ENCODE measurements at regions not wholly inside any gene's neighbourhood (a gene's known extent, or its start where the extent isn't known, plus 50 kb on each side); places are given as distances from the start of the nearest gene placed in this dataset.
A peak's percentile ranks its signal among the peaks of the same experiment; 100 is the strongest.
"Not testable (repeated sequence)": the region's sequence is repeated elsewhere in the genome, so short reads cannot be mapped to it uniquely, and the experiment has no call there.

DNA sequence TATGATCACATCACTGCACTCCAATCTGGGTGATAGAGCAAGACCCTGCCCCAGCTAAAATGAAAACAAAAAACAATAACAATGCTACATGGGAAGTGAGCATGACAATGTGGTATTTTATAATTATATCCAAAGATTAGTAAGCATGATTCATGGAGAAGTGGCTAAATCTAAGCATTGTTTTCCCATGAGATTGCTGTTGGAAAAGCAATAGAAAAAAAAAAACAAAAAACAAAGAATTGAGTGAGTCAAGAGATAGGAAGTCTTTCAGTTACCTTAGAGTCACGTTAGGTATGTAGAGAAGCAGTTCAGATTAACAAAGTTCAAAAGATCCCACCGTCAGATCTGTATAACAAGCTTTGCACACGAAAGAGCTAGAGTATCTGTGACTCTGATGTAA is 210.3 kb upstream of the CNTN6 start:
- Mint-ChIP-seq H3K4me3 (no peak overlapping the region), H3K9me3 (no peaks in the 10 kb centered on the region), H3K36me3 (no peaks in the 10 kb centered on the region), H3K27ac (no peak overlapping the region), H3K4me1 (ENCODE audit: unreplicated experiment) (no peaks in the 10 kb centered on the region), H3K27me3 (peaks cover 40% of the 10 kb centered on the region)
- TF ChIP-seq, protein P1, sequence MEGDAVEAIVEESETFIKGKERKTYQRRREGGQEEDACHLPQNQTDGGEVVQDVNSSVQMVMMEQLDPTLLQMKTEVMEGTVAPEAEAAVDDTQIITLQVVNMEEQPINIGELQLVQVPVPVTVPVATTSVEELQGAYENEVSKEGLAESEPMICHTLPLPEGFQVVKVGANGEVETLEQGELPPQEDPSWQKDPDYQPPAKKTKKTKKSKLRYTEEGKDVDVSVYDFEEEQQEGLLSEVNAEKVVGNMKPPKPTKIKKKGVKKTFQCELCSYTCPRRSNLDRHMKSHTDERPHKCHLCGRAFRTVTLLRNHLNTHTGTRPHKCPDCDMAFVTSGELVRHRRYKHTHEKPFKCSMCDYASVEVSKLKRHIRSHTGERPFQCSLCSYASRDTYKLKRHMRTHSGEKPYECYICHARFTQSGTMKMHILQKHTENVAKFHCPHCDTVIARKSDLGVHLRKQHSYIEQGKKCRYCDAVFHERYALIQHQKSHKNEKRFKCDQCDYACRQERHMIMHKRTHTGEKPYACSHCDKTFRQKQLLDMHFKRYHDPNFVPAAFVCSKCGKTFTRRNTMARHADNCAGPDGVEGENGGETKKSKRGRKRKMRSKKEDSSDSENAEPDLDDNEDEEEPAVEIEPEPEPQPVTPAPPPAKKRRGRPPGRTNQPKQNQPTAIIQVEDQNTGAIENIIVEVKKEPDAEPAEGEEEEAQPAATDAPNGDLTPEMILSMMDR (conservative IDR thresholded peaks at IDR 0.05): no peak
- no peak for DNase-seq (ENCODE audit: extremely low spot score, unreplicated experiment)

DNA sequence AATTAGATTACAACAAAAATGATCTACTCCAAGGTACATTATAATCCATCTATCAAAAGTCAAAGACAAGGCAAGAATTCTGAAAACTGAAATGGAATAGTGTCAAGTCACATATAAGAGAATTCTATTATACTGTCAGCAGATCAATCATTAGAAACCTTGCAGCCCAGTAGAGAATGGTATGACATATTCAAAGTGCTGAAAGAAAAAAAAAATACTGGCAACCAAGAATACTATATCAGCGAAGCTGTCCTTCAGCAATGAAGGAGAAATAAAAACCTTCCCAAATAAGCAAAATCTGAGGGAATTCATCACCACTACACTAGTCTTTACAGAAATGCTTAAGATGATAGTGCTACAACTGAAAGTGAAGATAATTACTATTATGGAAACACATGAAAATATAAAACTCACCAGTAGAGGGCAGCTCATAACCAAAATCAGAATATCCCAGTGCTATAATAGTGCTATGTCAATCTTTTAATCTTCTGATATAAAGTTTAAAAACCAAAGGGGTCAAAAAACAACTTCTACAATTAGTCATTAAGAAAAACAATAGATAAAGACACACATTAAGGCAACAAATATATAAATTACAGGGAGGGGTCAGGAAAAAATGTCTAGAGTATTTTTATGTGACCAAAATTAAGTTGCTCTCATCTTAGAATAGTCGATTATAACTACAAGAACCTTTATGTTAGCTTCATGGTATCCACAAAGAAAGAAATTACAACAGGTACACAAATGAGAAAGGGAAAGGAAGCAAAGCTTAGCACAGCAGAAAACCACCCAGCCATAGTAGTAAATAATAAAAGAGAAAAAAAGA is 190.7 kb upstream of the CNTN6 start:
- Mint-ChIP-seq H3K9me3 (peaks cover 13% of the 10 kb centered on the region), H3K27me3 (peaks cover 3% of the 10 kb centered on the region), H3K4me1 (ENCODE audit: unreplicated experiment) (no peaks in the 10 kb centered on the region), H3K4me3 (no peak overlapping the region), H3K27ac (no peak overlapping the region), H3K36me3 (peaks cover 12% of the 10 kb centered on the region)
- TF ChIP-seq, protein P1 (conservative IDR thresholded peaks at IDR 0.05): peak; percentile 79
- DNase-seq (ENCODE audit: extremely low spot score, unreplicated experiment): no peak

DNA sequence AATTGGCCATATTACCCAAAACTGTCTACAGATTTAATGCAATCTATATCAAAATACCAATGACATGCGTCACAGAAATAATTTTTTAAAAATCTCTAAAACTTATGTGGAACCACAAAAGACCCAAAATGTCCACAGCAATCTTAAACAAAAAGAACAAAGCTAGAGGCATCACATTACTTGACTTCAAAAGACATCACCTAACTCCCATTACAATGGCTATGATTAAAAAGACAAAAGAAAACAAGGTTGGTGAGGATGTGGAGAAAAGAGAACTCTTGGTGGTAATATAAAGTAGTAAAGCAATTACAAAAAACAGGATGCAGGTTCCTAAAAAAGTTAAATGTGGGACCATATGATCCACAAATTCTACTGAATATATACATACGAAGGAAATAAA is 187.6 kb upstream of the CNTN6 start:
- DNase-seq (ENCODE audit: extremely low spot score, unreplicated experiment): no peak
- Mint-ChIP-seq H3K9me3 (peaks cover 17% of the 10 kb centered on the region), H3K27ac (no peak overlapping the region), H3K27me3 (peaks cover 3% of the 10 kb centered on the region), H3K4me1 (ENCODE audit: unreplicated experiment) (no peaks in the 10 kb centered on the region), H3K36me3 (peaks cover 12% of the 10 kb centered on the region), H3K4me3 (no peak overlapping the region)
- TF ChIP-seq, protein P1 (conservative IDR thresholded peaks at IDR 0.05): no peak

DNA sequence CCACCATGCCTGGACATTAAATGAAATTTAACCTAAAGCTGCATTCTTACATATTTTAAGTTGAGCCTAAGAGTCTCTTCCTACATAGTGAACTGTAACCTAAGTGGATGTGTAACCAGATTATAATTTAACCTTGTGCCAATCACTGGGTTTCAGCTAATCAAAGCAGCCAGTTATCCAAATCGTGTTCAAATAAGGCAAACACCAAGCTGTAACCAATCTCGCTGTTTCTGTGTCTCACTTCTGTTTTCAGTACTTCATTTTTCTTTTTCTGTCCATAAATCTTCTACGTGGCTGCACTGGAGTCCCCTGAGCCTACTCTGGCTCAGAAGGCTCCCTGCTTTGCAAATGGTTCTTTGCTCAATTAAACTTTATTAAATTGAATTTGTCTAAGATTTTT is 186.1 kb upstream of the CNTN6 start:
- no peak overlapping the region for H3K27ac Mint-ChIP-seq
- H3K4me1 Mint-ChIP-seq (ENCODE audit: unreplicated experiment): no peaks in the 10 kb centered on the region
- peaks cover 16% of the 10 kb centered on the region for H3K9me3 Mint-ChIP-seq
- no peak overlapping the region for H3K4me3 Mint-ChIP-seq
- H3K36me3 Mint-ChIP-seq: peaks cover 9% of the 10 kb centered on the region
- TF ChIP-seq, protein P1 (conservative IDR thresholded peaks at IDR 0.05): no peak
- peaks cover 3% of the 10 kb centered on the region for H3K27me3 Mint-ChIP-seq
- no peak for DNase-seq (ENCODE audit: extremely low spot score, unreplicated experiment)

DNA sequence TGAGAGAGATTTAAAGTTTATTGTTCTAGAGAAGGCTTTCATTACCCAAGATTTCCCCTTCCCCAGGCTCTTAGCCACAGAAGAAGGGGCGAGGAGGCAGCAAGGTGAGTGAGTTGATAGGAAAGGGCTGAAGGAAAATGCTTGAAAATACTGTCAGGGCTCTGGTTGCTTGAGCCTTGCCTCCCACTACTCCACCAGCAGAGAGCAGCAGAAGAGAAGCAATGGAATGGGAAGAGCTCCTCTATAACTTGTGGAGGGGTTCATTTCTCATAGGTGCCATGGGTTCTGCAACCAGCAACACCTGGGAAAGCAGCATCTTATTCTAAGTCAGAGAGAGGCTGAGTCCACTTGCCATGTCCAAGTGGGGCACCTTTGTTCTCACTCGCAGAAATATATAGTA is 184.0 kb upstream of the CNTN6 start:
- Mint-ChIP-seq H3K9me3 (peaks cover 7% of the 10 kb centered on the region), H3K27me3 (no peaks in the 10 kb centered on the region), H3K27ac (no peak overlapping the region), H3K36me3 (no peaks in the 10 kb centered on the region), H3K4me3 (no peak overlapping the region), H3K4me1 (ENCODE audit: unreplicated experiment) (no peaks in the 10 kb centered on the region)
- TF ChIP-seq, protein P1 (conservative IDR thresholded peaks at IDR 0.05): peak; percentile 56
- no peak for DNase-seq (ENCODE audit: extremely low spot score, unreplicated experiment)

DNA sequence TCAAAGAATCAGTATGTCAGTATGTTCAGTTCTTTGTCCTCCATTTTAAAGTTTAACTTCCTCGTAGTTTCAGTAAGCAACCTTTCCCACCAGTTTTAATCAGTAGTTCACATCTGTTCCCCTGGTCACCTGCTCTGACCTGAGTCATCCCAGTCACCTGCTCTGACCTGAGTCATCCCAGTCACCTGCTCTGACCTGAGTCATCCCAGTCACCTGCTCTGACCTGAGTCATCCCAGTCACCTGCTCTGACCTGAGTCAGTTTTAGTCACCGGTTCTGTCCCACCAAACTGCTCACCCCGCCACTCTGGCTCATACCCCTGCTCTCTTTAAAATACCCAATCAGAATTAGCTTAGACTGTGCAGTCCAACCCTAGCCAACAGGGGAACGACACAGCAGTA is 180.1 kb upstream of the CNTN6 start:
- not testable (repeated sequence) for H3K27ac Mint-ChIP-seq; H3K4me3 Mint-ChIP-seq; H3K4me1 Mint-ChIP-seq (ENCODE audit: unreplicated experiment); H3K36me3 Mint-ChIP-seq; H3K27me3 Mint-ChIP-seq; DNase-seq (ENCODE audit: extremely low spot score, unreplicated experiment); H3K9me3 Mint-ChIP-seq

Data from type B pancreatic cell (in vitro differentiated cells).